Esophagus squamous epithelium (tissue), 5 donors: ENCODE measurements at regions not wholly inside any gene's neighbourhood (a gene's known extent, or its start where the extent isn't known, plus 50 kb on each side); places are given as distances from the start of the nearest gene placed in this dataset.

Source experiments
- DNase-seq: peaks from one replicate; lab custom pipeline; 2025; lab: John Stamatoyannopoulos, UW
- H3K27ac ChIP-seq, 4 donors: fragments of 200-600 bp; sonication (generic); one replicate each; pipeline ENCODE4 v1.5.1; 2016 to 2019; ENCODE audit warnings: mild to moderate bottlenecking in 1 of 4
- H3K27me3 ChIP-seq, 4 donors: fragments of 200-600 bp; sonication (generic); 1 replicate in 3 of 4; 2 replicates in 1 of 4; pipeline versions ENCODE4 v1.5.1 to v1.6.0; 2017 to 2021; ENCODE audit warnings: antibody characterized with exemption in 1 of 4
- H3K36me3 ChIP-seq, 3 donors: fragments of 200-600 bp; sonication (generic); one replicate each; pipeline ENCODE4 v1.5.1; 2016 to 2019
- H3K4me1 ChIP-seq, 3 donors: fragments of 200-600 bp; sonication (generic); one replicate each; pipeline ENCODE4 v1.5.1; 2017 to 2019
- H3K4me3 ChIP-seq, 4 donors: fragments of 200-600 bp; sonication (generic); 1 replicate in 3 of 4; 2 replicates in 1 of 4; pipeline ENCODE4 v1.5.1; 2016 to 2019; ENCODE audit warnings: mild to moderate bottlenecking in 2 of 4, moderate library complexity in 1 of 4
- H3K9me3 ChIP-seq, 3 donors: fragments of 200-600 bp; sonication (generic); one replicate each; pipeline ENCODE4 v1.5.1; 2016 to 2019
- CTCF ChIP-seq, 6 experiments: fragments of 450-650 bp in 4 of 6; fragments of 200-600 bp in 2 of 6; sonication (generic) in 2 of 6; IDR thresholded peaks; one replicate each; pipeline ENCODE4 v1.5.1; 2016 to 2019; ENCODE audit warnings: antibody characterized with exemption in 6 of 6, mild to moderate bottlenecking in 4 of 6, moderate library complexity in 4 of 6
- POLR2A ChIP-seq, 4 donors: fragments of 450-650 bp; IDR thresholded peaks; one replicate each; pipeline ENCODE4 v1.6.1; 2017; ENCODE audit warnings: antibody characterized with exemption in 4 of 4, mild to moderate bottlenecking in 4 of 4, moderate library complexity in 3 of 4
- WGBS, 2 donors: methylation state at CpG; one replicate each; pipeline ENCODE4 v1.1.5; 2018; 5-methylcytosine and 5-hydroxymethylcytosine counted together
- intact Hi-C: fragments of 100-400 bp; cut with DNase I; formaldehyde crosslinking; loops from one replicate; pipeline ENCODE4 v1.15.0; 2022
- donor health status: DM: yes; HTN: yes; CAD: no.

GRCh38 chr13:73908809-73909208 is 225.4 kb downstream of the KLF12 start:
- DNase-seq = no peak
- Histone ChIP-seq H3K4me3 (no peak overlapping the region), H3K36me3 (no peaks in the 10 kb centered on the region), H3K9me3 (no peaks in the 10 kb centered on the region), H3K4me1 (peaks cover 0 to 12% (median 0%) of the 10 kb centered on the region in 3 donors), H3K27me3 (no peaks in the 10 kb centered on the region), H3K27ac (no peak overlapping the region)
- TF ChIP-seq CTCF (IDR thresholded peaks at IDR 0.05) (no peak), POLR2A (IDR thresholded peaks at IDR 0.05) (no peak)
- 91 to 93% methylated on average over 5 of the region's 5 CpGs for WGBS, 2 donors
- intact Hi-C loops = no loop called here

GRCh38 chr13:73904625-73905024 is 229.6 kb downstream of the KLF12 start:
- Histone ChIP-seq H3K9me3 (no peaks in the 10 kb centered on the region), H3K27ac (no peak overlapping the region), H3K4me3 (no peak overlapping the region), H3K36me3 (no peaks in the 10 kb centered on the region), H3K4me1 (no peaks in the 10 kb centered on the region), H3K27me3 (no peaks in the 10 kb centered on the region)
- TF ChIP-seq CTCF (IDR thresholded peaks at IDR 0.05) = no peak
- no peak for TF ChIP-seq POLR2A (IDR thresholded peaks at IDR 0.05)
- WGBS, 2 donors = 94% methylated on average over 3 of the region's 3 CpGs
- intact Hi-C loops = no loop called here
- DNase-seq = no peak

GRCh38 chr13:73903561-73903960 is 230.6 kb downstream of the KLF12 start:
- H3K4me1 ChIP-seq = no peaks in the 10 kb centered on the region
- H3K9me3 ChIP-seq = no peaks in the 10 kb centered on the region
- no peak overlapping the region for H3K4me3 ChIP-seq
- H3K27ac ChIP-seq = no peak overlapping the region
- DNase-seq = no peak
- no peaks in the 10 kb centered on the region for H3K27me3 ChIP-seq
- no peaks in the 10 kb centered on the region for H3K36me3 ChIP-seq
- WGBS, 2 donors = 85 to 93% methylated on average over 6 to 7 of the region's 7 CpGs
- TF ChIP-seq POLR2A (IDR thresholded peaks at IDR 0.05) = no peak
- intact Hi-C loops = no loop called here

- intact Hi-C loops = no loop called here
- no peak overlapping the region for H3K27ac ChIP-seq
- H3K9me3 ChIP-seq = no peaks in the 10 kb centered on the region
- no peak for TF ChIP-seq POLR2A (IDR thresholded peaks at IDR 0.05)
- TF ChIP-seq CTCF (IDR thresholded peaks at IDR 0.05) = no peak
- H3K4me3 ChIP-seq = no peak overlapping the region
- DNase-seq = no peak
- no peaks in the 10 kb centered on the region for H3K27me3 ChIP-seq
- H3K4me1 ChIP-seq = no peaks in the 10 kb centered on the region
- H3K36me3 ChIP-seq = no peaks in the 10 kb centered on the region
Measured at GRCh38 chr13:73902847-73903246, 231.4 kb downstream of the KLF12 start.

GRCh38 chr13:73902296-73902695 is 231.9 kb downstream of the KLF12 start:
- DNase-seq = no peak
- no peaks in the 10 kb centered on the region for H3K9me3 ChIP-seq
- no peak overlapping the region for H3K27ac ChIP-seq
- H3K4me3 ChIP-seq = no peak overlapping the region
- no peaks in the 10 kb centered on the region for H3K4me1 ChIP-seq
- WGBS, 2 donors = 41 to 45% methylated on average over 4 of the region's 4 CpGs
- no peaks in the 10 kb centered on the region for H3K36me3 ChIP-seq
- H3K27me3 ChIP-seq = no peaks in the 10 kb centered on the region
- TF ChIP-seq POLR2A (IDR thresholded peaks at IDR 0.05) (no peak), CTCF (IDR thresholded peaks at IDR 0.05) (no peak)
- intact Hi-C loops = no loop called here
